ENCODE measurements at regions not wholly inside any gene's neighbourhood (a gene's known extent, or its start where the extent isn't known, plus 50 kb on each side); places are given as distances from the start of the nearest gene placed in this dataset.

DNA sequence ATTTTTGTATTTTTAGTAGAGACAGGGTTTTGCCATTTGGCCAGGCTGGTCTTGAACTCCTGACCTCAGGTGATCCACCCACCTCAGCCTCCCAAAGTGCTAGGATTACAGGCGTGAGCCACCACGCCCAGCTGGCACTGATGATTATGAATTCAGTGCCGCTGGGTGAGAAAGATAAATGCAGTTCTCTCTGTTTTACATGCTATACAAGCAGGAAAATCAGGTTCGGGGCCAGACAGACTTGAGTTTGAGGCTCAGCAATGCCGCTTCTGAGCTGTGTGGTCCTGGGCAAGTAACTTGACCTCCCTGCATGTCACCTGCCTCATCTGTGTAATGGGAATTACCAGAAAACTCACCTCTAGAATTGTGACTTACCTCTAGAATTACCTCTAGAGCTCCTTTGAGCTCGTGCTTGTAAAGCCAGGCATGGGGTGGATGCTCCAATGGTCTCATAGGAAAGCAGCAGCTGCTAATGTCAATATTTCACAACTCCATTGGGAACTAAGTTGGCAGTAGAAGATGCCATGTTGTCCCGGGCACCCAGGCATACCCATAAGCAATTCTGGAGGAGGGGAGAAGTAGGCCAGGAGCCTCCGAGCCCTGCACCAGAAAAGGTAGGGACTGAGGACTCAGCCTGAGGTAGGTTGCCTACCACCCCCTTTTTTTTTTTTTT, 119.8 kb upstream of the SLC25A33 start:
- DNase-seq (ENCODE audit: low spot score) = no peak

DNA sequence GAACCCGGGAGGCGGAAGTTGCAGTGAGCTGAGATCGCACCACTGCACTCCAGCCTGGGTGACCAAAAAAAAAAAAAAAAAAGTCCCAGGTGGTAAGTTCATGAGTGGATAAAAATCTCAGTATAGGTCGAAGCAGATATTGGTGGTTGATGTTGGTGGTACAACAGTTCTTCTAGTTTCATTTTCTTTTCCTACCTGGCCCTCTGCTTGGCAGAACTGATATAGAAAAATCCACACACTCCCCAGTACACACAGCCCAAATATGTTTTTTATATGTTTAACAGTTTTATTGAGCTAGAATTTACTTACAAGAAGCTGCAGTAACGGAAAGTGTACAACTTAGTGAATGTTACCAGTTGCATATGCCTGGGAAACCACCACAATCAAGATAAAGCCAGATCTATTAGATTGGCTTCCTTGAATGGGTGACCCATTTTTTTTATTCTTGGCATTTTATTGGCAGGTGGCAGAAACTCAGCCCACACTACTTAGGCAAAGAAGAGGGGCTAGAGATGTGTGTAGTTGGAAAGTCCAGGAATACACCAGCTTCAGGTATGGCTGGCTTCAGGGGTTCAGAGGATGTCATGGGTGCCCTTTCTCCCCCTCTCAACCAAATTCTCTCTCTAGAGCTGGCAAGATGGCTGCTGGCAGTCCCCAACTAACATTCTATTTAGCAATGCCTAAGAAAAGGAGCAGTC, 118.3 kb upstream of the SLC25A33 start:
- no peak for DNase-seq (ENCODE audit: low spot score)

DNA sequence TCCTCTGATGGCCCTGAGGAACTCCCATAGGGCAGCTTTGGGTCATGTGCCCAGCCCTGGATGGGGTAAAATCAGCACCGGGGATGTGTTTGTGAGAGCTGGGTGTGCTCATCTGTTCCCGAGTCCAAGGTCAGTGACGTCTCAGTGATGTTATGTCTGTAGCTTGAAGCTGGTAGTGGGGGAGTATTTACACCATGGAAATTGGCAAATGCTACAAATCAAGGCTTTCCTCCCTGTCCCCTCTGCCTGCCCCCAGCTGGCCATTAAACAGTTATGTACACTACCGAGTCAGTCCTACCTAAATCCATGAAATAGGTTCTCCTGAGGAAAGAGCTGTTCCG, 117.8 kb upstream of the SLC25A33 start:
- DNase-seq (ENCODE audit: low spot score) = no peak

DNA sequence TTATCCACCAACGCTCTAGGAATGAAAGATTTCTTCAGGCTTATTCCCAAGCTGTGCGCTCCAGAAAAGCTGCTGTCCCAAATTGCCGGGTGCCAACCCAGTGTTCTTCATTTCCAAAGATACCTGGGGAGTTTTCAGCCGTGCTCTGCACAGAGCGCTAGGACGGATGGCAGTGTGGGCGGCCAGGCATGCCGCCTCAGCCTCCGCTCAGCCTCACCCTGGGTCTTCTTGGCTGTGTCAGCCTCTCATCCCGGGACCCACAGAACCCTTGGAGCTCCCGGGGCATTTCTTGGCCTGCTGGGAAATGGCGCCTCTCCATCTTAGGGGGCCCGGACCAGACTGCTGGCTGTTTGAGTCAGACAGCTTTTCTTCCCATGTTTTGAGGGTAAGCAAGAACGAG, 116.9 kb upstream of the SLC25A33 start:
- DNase-seq (ENCODE audit: low spot score) = no peak

DNA sequence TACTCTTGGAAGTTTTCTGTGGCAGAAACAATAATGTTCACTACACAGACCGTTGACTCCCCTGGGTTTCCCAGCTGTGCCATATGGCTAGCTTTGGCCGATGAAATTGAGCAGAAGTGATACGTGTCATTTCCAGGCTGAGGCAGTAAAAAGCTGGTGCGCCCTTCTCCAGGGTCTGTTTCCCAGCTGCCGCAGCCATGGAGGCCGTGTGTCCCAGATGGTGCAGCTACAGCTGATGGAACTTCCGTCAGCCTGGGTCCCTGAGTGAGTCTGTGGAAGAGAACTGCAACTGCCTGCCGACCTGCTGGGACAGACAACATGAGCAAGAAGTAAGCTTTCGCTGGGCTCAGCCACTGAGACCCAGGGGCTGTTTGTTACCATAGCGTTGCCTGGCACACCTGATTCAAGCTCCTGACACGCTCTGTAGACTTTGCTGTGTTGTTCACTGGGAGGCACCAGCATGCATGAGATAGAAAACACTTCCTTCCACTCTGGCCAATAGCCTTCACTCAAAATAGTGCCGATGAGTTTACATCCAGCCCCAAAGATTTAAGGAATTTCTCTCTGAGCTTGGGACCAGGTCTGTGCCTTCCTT, 116.3 kb upstream of the SLC25A33 start:
- DNase-seq (ENCODE audit: low spot score) = peak; percentile 47

DNA sequence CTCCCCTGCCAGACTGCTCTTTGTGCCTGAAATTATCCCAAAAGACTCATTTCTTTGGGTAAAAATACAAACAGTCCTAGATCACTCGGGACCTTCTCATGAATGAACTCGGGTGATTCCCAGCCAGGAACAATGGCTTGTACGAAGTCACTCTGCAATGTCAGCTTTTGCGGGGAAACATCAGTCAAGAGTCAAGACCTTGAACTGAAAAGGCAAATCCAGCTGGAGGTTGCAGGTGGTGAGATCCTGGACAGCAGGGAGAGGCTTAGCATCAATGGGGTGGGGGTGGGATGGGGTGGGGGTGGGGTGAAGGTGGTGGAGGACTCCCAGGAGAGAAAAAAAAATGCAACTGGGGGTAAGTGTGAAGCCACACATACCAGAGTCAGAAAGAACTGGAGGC, 115.0 kb upstream of the SLC25A33 start:
- no peak for DNase-seq (ENCODE audit: low spot score)

DNA sequence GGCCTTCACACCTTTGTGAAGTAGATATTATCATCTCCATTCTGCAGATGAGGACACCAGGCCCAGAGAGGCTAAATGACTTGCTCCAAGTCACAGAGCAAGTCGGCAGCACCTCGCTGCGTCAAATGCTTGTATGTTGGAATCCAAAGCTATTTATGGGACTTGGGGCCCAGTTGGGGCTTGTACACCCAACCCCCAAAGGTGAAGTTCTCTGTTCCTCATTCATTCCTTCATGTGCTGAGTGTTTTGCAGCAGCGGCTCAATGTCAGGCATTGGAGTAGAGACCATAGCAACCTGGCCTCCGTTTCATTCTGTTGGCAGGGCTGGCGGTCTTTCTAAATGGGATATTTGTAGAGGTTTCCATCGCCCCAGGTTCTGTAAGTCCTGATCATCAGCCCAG, 113.4 kb upstream of the SLC25A33 start:
- no peak for DNase-seq (ENCODE audit: low spot score)

DNA sequence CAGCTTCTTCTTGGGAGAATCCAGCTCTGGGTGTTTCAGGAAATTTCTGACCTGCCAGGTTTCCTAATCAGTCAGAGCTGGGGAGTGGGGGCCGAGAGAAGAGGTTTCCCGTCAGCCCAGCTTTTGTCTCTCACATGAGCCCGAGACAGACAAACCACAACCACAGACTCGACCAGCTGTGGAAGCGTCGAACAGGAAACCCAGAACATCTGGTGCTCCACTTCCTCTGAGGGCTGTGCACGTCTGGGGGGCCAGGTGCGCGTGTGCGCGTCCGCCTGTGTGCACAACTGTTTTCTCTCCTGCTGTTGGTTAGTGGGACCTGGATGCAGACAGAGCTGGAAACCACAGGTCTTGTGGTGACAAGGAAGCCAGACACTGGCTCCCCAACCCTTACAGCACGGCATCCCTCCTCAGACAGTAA, 113.0 kb upstream of the SLC25A33 start:
- DNase-seq (ENCODE audit: low spot score) = no peak

DNA sequence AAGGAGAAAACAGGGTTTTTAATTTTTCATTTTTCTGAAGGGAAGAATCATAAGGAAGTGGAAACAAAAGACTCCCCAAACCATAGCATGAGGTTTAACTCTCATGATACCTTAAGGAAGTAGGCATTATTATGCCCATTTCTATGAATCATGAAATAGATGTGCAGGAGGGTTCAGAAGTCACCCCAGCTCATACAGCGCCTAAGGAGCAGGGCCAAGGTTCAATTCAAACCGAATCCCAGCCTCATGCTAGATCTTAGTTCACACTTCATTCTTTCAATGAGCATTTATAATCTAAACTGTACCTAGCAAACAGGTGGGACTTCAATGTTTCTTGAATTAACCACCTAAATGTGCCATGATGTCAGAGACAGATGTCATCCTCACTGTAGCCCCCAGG, 111.9 kb upstream of the SLC25A33 start:
- no peak for DNase-seq (ENCODE audit: low spot score)

DNA sequence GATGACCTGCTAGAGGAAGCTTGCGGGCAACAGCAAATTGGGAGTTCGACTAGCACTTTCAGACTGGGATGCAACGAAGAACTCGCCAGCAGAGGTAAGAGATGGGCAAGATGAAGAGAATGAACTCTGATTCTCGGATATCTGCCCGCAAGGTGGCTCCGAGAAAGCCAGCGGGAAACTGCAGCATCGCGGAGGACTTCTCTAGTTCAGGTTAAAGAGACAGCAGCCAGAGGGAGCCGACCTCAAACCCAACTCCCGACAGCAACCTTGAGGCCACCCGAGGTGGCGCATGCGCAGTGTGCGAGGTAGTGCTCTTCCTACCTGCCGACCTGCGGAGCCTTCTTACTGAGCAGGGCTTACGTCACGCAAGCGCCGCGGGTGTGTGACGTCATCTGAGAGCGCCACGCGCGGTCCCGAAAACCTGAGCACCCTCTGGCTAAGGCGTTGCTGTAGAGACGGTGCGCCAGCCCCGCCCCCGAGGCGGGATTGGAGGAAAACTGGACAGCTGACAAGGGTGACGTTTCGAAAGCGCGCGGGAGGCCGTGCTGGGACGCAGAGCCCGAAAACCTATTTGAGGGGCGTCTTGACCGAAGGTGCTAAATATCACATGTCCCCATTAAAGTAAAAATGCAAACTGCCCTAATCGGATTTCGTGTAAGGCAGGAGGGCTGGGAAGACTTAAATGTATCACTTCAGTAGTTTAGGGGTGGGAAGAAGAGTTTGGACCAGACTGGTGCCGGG, 110.5 kb upstream of the SLC25A33 start:
- DNase-seq (ENCODE audit: low spot score) = peak; percentile 96

DNA sequence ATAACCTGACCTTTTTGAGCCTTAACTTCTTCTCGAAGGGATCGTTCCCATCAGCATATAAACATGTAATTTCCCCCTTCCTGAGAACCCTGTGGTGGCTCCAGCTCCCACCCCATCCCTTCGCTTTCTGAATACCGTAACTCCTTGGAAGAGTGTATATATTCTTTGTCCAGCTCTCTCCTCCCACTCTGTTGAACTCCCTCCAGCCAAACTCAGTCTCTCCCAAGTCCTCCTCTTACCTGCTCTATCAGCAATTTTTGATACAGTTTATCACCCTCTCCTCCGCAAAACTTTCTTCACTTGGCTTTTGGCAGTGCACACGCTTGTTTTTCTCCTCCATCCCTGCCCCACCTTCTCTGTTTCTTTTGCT, 109.9 kb upstream of the SLC25A33 start:
- no peak for DNase-seq (ENCODE audit: low spot score)

DNA sequence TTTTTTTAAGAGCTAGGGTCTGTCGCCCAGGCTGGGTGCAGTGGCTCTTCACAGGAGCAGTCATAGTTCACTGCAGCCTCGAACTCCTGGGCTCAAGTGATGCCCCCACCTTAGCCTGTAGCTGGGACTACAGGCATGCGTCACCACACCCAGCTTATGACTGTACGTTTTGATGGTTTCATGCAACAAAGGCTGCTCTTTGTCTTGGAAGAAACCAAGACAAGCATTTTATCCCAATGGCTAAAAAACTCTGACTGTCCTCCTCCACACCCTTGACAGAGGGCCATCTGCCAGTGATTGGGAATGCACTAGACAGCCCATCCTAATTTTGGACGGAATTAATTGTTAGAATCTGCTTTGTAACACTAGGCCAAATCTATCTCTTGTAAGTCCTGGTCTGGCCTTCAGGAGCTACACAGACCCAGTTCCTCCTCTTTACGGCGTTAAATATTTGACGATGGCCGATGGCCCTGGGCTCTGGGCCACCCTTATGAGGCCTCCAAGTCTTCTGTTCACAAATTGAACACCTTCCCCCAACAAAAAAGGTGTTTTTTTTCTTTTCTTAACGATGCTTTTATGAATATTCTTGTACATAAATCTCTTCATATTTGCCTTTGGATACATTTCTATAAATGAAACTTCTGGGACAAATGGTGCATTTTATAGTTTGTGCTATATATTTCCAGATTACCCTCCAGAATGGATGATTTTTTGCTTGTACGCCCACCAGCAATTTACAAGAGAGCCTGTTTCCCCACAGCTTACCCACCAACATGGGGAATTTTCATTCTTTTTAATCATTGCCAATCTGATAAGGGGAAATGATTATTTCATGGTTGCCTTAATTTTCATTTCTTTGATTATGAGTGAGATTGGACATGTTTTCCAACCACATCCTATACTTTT, 104.8 kb upstream of the SLC25A33 start:
- DNase-seq (ENCODE audit: low spot score) = no peak

DNA sequence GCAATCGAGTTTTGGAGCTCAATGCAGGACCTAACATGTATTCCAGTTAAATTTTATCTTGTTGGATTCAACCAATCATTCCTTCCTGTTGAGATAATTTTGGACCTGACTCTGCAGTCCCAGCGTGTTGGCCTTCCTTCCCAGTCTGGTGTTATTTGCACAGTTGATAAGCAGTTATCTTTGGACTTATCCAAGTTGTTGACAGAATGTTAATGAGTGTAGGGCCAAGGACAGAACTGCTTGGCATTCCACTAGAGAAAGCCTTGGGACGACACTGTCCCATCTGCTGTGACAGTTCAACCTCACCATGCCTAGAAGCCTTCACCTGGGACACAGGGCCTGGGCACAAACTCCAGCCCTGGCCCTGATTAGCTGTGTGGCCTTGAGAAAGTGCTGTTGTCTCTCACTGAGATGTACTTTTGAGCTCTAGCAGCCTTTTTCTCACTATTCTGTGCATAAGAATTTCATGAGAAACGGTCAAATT, 104.1 kb upstream of the SLC25A33 start:
- no peak for DNase-seq (ENCODE audit: low spot score)

DNA sequence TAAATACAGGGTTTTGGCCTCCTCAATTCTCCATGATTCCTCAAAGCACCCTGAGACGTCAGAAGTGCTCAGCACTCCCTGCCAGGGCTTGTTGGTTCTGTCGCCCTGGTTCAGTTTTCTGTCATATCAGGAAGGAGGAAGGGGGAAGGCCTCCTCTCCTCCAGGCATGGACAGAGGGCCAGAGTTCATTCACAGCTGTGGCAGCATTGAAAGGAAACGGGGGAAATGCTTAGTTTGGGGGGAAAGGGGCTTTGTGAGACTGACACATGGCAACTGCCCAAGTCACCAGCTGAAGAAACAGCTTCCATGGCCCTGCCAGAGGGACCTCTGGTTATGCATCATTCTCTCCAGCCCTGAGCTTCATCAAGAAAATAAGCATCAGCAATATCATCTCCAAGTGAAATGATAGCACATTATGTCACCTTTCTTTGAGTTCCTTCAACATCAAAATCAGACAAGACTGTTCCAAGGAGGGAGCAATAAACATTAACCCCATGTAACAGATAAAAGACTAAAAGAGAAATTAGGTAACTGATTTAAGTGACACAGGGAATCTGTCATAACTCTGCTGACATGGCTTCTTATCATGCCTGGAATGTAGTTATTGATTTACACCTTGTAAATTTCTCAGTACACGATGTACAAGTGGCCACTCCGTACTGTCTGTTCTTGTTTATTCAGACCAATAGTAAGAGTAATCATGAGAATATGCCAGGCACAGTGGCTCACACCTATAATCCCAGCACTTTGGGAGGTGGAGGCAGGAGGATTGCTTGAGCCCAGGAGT, 103.2 kb upstream of the SLC25A33 start:
- DNase-seq (ENCODE audit: low spot score) = no peak

DNA sequence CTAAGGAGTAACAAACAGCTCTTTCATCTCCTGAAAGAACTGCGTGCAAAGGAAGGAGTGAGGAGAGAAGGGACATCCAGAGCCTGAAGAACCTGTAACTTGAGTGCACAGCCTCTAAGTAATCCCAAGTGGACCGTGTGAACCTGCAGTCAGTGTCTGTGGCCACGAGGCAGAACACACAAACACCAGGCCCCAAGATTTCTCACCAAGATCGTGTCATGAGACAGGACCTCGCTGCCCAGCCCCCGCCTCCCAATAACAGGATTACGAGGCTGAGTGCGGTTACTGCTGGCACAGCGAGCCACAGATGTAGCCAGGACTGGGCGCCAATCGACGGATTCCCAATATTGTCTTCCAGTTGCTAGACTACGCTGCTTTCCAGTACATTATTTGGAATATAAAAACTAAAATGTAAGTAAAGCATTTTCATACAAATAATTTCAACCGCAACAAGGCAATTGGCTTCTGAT, 101.3 kb upstream of the SLC25A33 start:
- DNase-seq (ENCODE audit: low spot score) = no peak

DNA sequence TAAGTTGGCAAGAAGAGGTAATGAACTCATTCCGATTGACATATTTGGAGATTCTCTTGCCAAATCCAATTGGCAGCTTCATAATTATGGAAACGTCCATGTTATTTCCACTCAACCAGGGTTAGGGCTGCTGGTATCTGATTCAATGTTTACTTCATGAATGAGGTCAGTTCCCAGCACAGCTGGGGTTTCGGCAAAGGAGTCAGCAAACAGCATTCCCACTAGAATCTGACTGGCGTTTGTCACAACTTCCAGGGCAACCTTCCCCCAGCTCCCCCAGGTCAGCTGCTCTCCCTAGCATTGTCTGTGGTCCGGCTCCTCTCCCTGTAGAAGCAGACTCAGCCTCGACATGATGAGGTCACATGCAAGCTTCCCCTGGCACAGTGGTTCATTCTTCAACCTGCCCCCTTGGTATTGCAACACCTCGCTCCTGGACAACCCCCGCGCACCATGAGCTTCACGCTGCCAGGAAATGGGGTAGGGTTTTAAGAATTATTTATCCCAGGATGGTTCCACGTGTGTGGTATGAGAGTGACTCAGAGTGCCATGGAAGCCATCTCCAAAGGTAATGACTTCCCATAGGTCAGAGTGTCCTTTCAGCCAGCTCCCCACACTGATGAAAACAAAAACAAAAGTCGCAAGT, 100.7 kb upstream of the SLC25A33 start:
- DNase-seq (ENCODE audit: low spot score) = no peak

DNA sequence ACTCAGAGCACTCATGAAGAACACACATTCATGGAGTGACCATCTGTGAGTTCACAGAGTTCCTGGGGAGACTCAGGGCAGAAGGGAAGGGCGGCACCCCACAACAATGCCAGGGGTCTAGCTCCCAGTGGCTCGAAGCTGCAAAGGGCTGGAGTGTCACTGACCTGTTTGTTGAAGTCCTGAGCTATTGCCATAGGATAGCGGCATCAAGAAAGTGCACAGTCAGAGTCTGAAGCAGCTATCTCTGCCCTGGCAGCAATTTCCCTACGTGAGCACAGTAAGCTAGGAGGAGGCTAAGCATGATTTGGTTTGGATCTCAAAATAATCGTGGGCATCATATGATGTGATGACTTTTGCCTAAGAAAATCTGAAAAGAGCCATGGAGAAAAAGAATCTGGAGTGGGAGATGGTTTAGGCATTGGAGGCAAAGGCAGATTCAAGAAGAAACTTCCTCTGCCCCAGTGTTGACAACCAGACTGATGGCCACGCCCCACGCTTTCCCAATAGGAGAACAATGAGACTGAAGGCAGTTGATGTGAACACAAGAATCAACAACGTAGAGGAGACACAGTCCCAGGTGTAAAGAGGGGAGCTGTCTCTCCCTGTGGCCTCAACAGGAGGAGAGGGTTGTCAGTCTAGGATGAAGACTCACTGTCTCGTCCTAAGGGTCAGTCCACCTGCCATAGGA, 100.0 kb upstream of the SLC25A33 start:
- DNase-seq (ENCODE audit: low spot score) = no peak

DNA sequence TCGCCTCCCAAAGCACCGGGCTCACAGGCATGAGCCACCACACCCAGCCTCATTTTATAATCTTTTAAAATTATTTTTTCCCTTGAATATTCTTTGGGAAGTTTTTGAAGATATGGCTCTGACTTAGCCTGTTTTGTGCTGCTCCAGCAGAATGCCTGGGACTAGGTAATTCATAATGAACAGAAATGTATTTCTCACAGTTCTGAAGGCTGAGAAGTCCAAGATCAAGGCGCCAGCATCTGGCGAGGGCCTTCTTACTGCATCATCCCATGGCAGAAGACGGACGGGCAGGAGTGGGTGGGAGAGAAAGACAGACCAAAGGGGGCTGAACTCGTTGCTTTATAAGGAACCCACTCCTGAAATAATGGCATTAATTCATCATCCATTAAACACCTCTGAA, 99.0 kb upstream of the SLC25A33 start:
- no peak for DNase-seq (ENCODE audit: low spot score)

DNA sequence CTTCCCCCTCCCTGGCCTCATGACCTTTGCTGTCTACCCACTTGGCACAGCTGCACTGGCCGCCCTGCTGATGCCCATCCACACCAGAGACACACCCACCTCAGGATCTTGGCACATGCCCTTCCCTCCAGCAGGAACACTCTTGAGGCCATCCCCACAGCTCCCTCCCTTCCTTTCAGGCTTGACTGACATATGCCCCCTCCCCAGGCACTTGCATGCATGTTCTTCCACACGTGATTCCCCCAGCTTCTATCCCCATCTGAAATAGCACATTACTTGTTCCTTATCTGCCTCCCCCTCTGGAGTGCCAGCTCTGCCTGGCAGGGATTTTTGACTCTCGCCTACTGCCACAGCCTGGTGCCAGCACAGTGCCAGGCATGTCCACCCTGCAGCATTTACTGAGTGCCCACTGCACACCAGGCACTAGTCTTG, 98.5 kb upstream of the SLC25A33 start:
- DNase-seq (ENCODE audit: low spot score) = no peak
